ENCODE measurements at regions not wholly inside any gene's neighbourhood (a gene's known extent, or its start where the extent isn't known, plus 50 kb on each side); places are given as distances from the start of the nearest gene placed in this dataset.

DNA sequence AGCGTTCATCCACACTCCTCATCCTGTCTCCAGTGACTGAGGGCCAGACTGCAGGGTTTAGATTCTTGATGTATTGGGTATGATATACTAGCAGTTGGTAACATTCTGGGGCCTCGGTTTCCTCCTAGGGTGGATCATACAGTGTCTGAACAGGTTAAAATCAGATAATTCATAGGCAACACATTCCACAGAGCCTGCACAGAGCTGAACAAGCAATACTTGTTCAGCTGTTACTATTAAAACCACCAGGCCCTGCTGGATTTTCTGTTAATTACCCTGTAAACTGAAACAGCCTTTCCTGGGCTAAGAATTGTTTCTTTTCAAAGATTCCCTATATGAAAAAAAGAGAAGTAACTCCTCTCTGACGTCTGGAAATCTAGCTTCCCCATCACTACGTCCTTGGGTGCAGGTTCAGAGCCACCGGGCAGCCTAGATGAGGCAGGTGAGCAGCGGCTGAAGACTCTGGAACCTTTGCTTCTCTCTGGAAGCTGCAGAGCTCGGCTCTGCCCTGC is 1313.5 kb upstream of the WWC1 start:
- DNase-seq: no peak

DNA sequence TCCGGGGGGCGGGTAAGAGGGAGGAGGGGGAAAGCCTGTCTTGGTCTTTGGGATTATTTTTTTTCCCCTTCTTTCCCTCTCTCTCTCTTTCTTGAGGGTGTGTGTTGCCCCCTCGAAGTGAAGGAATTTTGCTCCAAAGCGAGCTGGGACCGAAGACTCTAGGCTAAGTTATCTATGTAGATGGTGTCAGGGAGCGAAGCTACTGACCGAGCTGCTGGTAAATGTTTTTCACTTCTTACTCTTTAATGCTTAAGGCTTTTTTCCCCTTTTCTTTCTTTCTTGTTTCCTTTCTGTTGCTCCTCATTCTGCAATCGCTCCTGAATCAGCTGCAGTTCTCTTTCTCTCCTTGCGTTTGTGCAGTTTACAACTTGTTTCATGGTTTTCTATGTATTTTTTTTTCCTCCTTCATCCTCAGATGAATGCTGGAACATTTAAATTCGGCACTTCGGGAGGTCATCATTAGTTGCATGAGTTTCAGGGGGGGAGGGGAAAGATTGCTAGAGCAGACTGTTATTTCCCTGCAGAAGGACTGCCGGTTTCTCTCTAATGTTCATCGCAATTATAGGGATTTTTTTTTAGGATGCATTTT is 1312.0 kb upstream of the WWC1 start:
- peak in 1 of 58 donors; percentile 63 for DNase-seq

DNA sequence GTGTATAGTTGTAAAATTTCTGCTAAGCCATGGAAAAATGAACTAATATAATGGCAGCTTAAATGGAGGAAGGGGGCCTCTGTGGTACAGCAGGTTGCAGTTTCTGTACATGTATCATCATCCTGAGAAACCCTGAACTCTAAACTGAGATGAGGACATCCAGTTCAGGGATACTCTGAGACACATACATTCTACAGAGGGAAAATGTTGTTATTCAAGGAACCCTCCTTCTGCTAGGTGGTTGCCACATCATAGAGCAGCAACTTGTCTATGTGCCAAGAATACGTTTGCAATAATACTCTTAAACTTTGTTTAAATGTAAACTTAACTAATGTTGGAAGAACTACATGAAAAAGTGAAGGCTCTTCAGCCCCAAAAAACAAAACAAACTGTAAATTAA is 1310.8 kb upstream of the WWC1 start:
- no peak for DNase-seq

DNA sequence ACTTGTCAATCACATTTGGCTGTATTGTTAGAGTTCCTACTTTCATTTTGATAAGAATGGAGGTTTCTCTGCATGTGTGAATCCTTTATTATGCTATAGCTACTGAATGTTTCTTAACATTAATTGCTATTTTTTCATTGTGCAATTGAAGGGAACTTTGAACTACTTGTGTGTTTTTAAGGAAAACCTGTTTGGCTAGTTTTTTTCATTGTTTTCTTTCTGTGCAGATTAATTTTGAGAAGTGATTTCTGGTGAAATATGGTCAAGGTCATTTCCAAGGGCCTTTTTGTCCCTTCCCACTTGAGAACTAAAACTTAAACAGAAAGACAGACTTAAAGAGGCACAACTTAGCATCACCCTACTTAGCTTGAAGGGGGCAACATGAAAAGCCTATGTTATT is 1309.2 kb upstream of the WWC1 start:
- no peak for DNase-seq

DNA sequence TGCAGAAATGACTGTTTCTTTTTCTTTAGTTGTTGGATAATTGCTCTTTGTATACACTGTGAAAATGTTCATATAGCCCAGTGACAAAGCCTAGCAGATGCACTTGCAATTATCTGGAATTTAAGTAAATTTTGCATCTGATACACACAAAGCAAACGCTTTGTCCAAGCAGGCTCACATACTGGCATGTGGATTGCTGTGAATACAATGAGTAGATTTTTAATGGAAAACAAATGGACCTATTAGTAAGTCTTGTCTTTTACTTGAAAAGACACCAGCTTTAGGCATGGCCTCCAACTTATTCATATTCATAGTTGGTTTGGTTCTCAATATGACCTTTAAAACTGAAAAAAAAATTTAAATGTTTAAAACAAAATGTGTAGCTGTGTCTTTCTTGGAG is 1299.8 kb upstream of the WWC1 start:
- DNase-seq: no peak

DNA sequence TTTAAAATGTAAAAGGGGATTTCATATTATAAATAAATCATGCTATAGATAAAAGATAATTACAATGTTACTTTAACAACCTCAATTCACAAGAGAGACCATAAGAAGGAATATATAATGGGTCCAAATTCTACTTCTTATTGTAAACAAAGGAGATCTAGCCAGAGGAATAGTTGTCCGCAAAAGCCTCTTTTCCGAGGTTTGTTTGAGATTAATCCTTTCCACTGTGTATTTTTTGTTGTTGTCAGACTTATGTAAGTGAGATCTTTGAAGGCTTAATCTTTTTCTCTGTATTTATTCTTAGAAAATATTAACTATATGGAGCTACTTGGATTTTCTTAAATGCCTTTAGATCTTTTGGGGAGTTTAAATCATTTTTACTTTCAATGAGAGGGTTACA is 1299.3 kb upstream of the WWC1 start:
- no peak for DNase-seq

DNA sequence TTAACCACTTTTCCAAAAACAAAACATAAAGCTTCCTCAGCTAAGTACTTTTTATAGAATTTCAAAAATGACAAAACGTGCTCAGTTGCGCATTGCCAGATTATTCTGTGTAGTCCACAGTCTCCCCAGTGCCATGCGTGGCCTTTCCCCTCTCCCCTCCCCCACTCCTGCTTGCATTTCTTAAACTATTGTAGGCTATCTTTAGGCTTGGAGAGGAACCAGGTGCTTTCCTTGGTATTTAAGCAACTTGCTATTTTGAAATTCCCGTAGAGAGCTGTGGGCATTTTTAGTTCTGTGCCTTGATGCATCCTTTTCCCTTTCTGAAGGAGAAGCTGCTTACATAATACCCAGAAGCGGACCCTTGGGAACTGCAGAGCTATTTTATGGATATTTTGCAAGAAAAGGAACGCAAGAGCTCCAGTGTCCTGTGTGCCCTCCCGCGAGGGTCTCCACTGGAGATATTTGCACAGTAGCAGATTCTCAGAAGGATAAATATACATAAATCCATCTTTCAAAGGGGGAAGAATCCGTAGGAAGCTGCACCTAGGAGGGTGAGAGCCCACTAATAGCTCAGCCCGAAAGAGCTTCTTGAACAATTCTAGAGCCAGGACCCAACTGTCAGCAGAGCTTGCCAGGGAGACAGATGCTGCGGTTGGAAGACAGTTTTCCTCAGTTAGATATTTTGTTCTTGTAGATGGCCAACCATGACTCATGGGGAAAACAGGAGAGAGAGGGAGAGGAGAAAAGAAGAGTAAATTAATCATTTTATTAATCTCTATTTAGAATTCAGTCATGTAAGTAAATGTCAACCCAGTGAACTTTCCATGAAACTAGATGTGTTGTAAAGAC is 1298.3 kb upstream of the WWC1 start:
- DNase-seq: peak in 8 of 58 donors; percentile 1 to 40 (median 17)

DNA sequence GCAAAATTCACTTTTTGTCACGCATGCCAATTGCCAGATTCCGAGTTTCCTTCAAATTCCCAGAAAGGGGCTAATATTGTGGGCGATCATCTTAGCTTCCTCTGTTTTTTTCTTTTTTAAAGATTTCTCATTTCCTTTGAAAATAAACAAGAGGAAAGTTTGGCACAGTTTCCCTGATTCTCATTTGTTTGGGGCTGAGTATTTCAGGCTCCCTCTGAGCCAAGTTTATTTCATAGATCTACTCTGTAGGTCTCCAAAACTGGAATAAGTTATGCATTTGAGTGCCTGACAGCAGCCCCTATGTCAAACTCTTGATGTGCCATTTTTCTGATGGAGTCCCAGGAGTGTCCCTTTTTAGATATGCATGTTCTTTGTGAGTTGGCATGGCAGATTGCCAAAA is 1297.2 kb upstream of the WWC1 start:
- DNase-seq: no peak

DNA sequence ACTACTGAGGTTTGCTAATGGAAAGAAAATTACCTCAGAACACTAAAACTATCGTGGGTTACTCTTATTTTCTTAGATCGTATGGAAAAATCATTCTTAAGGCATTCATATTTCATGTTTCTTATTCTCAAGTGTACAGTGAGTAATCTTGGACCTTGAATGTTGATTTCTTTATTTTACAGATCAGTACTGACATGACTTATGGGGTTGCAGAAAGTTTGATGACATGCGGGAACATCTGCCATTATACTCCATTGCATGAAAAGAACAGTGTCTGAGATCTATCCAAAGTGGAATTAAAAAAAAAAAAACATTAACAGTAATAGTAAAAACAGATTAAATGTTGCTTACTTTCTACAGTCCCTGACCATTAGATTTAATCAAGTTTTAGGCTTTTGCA is 1290.2 kb upstream of the WWC1 start:
- no peak for DNase-seq

DNA sequence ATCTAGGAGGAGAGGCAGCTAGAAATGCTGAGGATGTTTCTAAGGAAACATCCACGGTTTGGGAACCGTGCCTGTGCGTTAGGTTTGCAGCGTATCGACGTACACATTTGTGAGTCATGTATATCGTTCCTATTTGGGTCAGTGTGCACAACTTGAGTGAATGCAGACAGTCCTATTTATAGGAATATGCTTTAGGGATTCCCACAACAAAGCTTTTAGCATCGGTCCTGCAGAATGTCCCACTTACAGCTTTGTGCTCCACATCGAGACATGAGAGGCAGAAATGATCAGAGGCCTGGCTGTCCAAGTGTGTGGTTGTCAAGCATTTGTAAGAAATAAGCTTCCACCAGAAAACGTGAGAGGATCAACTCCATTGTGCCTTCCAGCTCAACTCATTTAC is 1282.7 kb upstream of the WWC1 start:
- peak in 4 of 58 donors; percentile 5 to 15 (median 11) for DNase-seq

DNA sequence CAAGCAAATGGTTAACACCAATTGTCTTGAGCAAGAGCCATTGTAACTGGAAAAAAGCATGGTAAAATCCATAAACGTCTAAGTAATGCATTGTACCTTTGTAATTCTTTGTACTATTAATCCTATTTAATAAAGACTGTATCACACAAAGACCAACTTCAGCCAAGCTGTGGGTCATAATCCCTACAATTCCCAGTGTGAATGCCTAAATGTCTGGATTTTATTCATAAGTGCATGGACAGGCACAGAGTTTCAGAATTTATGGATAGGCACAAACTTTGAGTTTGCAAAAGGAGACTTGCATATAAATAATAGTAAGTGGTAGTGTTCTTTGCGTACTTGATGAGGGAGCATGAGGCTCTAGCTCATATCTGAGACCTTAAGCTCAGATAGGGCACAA is 1280.2 kb upstream of the WWC1 start:
- DNase-seq: no peak

DNA sequence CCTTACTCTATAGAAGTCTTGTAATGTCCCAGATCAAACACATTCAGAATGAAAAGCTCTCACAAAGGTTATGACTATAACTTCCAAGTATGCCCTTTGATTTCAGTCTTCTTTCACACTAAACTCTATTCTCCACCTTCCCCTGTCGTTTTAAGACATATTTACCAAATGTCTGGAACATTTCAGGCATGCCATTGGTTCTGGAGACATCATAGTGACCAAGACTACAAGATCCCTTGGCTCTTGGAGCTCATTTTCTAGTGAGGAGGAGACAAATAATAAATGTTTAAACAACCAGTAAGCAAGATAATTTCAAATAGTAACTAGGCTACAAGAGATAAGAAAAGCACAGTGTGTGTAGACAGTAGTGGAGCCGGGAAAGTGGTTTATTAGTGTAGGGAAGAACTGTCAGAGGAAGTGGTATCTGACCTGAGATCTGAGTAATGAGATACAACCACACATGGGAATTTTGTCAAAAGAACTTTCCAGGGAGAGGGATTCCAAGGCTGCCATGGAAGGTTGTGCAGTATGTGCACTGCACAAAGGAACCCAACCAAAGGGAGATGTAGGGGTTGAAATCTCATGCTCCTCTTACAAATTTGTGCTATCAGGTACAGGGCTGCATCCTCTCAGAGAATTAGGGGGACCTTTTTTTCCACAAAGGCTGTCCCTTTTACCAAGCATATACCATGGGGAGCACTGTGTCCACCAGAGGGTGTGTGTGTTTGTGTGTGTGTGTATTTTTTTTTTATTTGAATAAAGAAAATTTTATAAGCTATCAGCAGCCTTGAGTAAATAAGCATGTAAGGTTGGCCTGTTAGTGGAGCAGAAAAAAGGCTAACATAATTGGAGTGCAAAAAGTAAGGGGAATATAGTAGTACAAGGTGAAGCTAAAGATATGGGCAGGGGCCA is 1279.1 kb upstream of the WWC1 start:
- no peak for DNase-seq

DNA sequence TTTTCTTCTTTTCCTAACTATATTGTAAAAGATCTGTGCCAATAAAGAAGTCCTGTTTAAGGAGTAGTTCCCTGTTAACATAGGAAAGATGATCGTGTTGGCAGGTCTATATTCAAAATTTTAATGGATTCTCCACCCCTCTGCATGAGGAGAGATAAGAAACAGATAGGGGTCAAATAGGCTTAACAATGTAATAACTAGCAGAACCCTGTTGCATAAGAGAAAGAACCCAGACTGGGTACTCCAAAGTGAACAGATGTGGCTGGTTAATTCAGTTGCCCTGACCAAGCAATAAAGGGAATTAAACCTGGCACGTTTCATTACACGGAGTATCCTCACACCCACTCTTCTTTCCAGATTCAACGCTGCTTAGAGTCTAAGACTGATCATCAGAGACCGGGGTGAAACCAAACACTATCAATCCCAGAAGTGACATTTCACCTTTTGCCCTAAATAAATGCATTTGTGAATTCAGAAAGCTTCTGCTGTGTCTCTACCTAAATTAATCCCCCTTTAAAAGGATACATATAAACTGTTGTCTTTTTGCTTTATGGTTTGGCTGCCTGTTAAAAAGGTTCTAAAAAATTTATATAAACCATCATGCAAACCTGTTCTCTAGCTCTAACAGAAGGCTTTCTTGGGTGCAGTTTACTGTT is 1276.9 kb upstream of the WWC1 start:
- DNase-seq: no peak

DNA sequence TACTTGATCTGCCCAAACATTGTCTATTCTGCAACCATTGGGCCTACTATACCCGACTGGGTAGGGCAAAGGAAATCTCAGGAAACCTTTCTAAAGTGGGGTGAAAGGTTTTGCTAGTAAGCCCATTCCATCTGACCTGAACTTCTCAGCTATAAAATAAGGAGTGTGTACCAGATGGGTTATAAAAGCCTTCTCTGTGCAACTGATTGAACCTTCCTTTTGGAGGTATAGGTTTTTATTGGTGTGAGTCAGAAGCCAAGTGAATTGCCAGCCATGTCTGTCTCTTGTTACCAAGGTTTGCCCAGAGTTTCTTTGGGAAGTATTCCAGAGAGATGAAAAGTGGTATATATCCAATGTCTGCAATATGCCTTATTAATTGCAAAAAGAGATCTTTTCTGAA is 1271.0 kb upstream of the WWC1 start:
- DNase-seq: no peak

DNA sequence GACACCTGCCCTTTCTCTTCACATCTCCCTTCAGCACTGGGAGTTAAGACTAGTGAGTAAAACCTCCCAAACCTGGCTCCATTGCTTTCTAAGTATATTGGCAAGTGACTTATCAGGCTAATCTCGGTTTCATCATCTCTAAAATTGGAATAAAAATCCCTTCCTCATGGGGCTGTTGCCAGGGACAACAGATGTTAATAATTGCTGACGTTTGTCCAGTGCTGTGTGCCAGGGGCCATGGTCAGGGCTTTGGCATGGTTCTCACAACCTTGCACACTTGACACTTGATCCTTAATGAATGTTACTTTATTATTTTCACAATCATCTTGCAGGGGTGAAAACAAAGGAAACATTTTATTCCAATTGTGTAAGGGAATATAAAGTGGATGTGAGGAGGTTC is 1262.0 kb upstream of the WWC1 start:
- no peak for DNase-seq

DNA sequence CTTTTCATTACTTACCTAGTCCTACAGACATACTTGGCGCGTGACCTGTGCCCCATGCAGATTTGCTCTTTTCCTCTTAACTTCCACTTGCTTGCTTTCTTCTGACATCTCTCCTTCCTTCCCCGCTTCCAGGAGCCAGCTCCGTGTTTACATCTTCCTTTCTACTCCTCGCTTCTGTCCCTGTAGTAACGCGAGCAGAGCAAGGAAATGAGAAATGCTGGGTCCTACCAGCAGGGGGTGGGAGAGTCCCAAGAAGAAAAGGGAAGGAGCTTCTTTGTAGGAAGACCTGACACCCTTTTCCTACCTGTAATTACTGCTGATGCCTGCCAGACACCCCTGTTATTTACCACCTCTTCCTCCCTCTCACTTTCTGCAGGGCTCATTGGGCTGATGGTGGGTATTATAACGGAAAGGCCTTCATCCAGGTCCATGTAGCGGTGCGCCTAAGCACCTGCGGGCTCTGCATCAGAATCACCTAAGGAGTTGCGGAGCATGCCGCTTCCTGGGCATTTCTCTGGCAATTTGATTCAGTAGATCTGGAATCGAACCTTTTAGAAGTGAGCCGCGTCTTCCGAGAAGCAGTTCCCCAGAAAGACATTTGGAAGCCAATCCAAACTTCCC is 1260.8 kb upstream of the WWC1 start:
- DNase-seq: no peak

DNA sequence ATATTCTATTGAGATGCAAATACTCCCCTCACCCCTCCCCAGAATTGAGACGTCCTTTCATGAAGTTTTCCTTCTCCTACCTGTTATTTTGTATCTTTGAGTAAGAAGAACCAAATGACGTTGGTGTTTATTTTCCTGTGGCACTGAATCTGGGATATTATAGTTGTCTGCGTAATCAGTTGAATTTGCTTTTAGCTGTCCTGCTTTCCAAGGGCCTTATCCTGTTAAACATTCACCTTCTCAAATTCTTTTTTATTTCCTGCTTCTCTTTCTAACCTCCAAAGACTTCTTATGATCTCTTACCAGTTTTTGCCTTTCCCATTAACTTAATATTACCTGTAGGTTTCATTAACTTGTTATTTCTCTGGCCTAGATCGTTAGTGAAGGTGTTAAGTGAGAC is 1254.9 kb upstream of the WWC1 start:
- no peak for DNase-seq

DNA sequence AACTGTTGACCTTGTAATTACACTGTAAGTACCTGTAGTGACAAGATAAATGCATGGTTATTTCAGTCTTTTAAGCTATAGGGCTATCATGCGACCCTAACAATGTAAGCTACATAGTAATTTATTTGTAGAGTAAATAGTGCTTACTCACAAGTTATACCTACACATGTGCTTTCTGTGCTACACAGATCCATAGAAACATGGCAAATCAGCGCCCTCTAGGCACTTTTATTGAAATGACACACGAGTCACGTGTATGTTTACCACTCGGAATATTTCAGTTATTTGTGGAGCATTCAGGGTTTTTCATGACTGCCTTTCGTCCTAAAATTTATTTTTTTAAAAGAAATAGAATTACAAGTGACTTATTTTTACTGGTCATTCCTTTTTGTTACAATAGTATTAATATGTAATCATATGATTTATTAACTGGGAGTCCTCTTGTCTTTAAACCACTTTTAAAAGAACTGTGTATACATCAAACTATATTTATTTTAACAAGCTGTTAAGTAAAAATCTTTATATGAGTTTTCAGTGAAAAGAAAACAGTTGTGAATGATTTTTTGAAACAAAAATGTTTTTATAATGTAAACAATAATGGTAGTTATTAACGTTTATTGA is 1242.3 kb upstream of the WWC1 start:
- peak in 10 of 58 donors; percentile 2 to 22 (median 10) for DNase-seq

DNA sequence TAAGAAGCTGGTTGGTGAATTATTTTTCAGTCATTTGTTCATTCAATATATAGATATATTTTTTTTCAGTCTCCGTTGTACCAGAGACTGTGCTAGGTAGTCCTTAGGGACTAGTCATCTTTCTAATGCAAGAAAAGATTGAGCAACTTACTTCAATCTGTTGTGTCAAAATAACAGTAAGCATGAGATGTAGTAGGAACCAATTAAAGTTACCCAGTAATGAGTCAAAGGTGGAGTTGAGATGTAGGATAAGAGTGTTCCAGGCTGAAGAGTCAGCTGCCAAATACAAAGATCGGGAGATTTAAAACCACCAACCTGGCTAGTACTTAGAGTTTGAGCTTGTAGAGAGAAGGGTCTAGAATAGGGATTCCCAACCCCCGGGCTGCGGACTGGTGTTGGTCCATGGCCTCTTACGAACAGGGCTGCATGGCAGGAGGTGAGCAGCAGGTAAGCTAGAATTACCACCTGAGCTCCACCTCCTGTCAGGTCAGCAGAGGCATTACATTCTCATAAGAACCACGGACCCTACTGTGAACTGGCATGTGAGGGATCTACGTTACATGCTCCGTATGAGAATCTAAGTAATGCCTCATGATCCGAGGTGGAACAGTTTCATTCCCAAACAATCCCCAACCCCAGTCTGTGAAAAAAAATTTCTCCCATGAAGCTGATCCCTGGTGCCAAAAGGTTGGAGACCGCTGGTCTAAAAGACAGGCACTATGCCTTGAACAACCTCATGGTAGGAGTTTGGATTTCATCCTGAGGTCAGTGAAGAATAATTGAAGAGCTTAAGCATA is 1241.5 kb upstream of the WWC1 start:
- no peak for DNase-seq
